Fibroblast of mammary gland (primary cell): ENCODE measurements at regions not wholly inside any gene's neighbourhood (a gene's known extent, or its start where the extent isn't known, plus 50 kb on each side); places are given as distances from the start of the nearest gene placed in this dataset.

ENCODE experiments used
- DNase-seq: peaks from one replicate; pipeline ENCODE4 v3.0.0-alpha.2; 2010; ENCODE audit warnings: low read depth
- H3K4me3 ChIP-seq: 2 replicates; pipeline ENCODE4 v1.5.1; 2011; ENCODE audit warnings: low read depth, mild to moderate bottlenecking, low read length, moderate library complexity; ENCODE audit not compliant: control insufficient read depth
- TF ChIP-seq, protein P1 (sequence below): conservative IDR thresholded peaks from 2 replicates; pipeline ENCODE4 v1.5.1; 2011; ENCODE audit warnings: low read depth, low read length, inconsistent platforms; ENCODE audit not compliant: control insufficient read depth, insufficient read depth

DNA sequence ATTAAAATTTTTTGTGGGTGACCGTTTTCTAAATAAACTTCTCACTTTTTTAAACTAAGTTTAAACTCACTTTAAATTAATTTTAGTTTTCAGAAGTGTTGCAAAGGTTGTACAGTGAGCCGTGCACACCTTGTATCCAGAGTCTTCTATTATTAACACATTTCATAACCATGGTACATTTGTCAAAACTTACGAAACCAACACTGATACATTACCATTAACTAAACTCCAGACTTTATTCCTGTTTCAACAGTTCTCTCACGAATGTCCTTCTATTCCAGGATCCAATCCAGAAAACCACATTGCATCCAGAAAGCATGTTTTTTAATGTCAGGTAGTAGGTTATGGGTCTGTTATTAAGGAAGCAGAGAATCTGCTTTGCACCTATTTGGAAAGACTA is 319.9 kb downstream of the CBLN4 start:
- TF ChIP-seq, protein P1, sequence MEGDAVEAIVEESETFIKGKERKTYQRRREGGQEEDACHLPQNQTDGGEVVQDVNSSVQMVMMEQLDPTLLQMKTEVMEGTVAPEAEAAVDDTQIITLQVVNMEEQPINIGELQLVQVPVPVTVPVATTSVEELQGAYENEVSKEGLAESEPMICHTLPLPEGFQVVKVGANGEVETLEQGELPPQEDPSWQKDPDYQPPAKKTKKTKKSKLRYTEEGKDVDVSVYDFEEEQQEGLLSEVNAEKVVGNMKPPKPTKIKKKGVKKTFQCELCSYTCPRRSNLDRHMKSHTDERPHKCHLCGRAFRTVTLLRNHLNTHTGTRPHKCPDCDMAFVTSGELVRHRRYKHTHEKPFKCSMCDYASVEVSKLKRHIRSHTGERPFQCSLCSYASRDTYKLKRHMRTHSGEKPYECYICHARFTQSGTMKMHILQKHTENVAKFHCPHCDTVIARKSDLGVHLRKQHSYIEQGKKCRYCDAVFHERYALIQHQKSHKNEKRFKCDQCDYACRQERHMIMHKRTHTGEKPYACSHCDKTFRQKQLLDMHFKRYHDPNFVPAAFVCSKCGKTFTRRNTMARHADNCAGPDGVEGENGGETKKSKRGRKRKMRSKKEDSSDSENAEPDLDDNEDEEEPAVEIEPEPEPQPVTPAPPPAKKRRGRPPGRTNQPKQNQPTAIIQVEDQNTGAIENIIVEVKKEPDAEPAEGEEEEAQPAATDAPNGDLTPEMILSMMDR = no peak
- no peak overlapping the region for H3K4me3 ChIP-seq
- no peak for DNase-seq

DNA sequence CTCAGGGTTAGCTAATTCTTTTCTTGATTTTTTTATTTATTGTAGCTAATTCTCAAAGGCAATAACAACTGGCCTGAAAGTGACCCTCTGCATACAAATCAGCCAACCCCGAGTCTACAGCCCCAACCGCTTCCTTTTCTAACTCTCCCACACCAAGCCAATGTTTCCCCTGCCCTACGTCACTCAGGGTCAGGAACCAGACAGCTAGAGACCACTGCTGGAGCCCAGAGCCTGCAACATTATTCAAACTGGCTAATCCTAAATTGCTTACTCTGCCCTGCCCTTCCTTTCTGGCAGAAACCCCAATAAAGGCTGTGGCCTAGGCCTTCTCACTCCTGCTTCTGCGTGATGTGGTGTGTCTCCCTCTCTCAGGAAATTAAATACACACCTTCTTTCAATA is 320.7 kb downstream of the CBLN4 start:
- TF ChIP-seq, protein P1 = no peak
- no peak for DNase-seq
- H3K4me3 ChIP-seq = no peak overlapping the region

DNA sequence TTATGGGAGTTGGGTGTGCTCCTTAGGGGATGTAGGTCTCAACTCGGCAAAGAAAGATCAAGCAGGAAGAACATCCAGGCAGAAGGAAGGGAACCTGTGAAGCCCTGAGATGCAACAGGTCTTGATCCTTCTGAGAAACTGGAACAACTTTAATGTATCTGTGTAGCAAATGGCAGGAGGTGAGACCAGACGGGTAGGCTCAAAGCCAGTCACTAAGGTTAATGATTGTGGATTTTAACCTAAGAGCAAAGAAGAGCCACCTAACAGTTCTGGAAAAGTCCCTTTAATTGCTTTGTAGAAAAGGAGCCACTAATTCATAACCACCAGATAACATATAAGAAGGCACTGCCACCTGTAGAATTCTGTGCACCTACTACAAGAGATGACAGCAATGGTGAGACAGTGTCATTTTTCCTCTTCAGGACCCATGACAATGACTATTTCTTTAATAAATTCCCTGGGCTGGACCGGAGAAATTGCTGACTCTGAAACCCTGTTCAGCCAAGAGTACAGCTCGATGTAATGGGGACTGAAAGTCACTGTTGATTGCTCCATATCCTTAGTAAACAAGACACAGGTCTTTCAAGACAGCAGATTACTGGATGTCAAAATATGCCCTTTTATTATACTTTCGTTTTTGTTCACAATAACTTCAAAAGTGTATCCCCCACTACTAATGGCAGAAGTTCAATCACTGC is 326.2 kb downstream of the CBLN4 start:
- no peak overlapping the region for H3K4me3 ChIP-seq
- no peak for DNase-seq
- TF ChIP-seq, protein P1 = no peak

DNA sequence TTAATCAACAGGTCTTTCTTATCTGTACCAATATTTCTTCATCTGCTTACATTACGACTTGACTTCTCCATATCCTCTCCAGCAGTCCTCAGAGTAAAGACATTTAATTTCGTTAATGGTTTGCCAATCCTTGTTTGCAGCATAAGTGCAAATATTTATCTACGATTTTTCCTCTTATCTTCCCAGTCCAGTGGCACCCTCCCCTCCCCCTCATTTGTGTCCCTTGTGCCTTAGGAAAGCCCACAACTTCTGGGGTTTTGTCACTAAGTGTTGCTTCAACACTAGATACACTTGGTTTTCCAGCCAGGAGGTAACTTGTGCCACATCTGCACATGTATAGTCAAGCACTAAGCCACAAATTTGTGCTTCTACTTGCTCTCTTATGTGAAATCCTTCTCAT is 327.2 kb downstream of the CBLN4 start:
- no peak overlapping the region for H3K4me3 ChIP-seq
- TF ChIP-seq, protein P1 = no peak
- DNase-seq = no peak

DNA sequence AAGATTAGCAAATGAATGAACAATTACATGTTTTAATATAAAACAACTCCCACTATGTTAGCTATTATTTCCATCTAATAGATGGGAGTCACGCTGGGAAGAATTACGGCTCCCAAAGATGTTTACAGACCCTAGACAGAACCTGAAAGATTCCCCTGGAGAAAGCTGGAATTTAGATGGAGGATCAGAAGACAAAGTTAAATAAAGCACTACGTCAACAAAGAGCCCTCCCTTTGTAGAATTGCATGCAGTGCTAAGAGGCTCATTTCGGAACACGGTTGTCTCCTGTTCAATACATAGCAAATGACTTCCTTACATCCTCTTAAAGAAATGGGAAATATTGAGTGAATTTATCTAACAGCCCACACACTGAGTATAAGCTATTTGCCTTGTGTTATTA is 328.3 kb downstream of the CBLN4 start:
- H3K4me3 ChIP-seq = no peak overlapping the region
- TF ChIP-seq, protein P1 = no peak
- DNase-seq = no peak

DNA sequence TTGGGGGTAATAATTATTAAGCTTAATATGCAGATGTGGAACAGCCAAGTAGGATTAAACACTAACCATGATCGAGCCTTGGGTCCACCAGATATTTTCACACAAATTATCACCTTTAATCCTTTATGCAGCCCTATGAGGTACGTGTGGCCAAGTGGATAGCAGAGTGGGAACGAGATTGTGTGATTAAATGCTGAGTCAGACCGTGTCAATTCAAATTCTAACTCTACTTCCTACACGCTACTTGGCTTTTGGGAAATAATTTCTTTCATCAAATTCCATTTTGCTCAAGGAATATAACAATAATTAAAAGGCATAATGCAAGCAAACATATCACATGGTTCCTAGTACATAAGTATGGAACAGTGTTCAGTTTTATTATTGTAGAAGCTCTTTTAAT is 329.2 kb downstream of the CBLN4 start:
- TF ChIP-seq, protein P1 = no peak
- H3K4me3 ChIP-seq = no peak overlapping the region
- no peak for DNase-seq

DNA sequence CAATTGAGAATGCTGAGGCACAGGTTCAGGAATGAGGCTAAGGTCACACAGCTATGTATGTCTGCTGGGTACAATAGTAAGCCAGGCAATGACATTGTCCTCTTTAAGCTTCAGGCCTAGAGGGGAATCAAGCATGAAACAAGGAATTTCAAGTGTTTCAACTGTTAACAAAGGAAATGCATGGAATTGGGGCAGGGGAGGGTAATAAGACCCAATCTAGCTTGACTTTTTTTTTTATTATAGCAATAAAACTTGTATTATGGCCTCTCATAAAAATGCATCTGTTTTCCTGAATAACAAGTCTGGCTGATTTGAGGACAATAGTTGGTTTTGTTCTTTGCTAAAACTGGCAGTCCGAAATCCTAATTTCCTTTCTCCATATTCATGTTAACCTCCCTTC is 336.7 kb downstream of the CBLN4 start:
- no peak for DNase-seq
- no peak overlapping the region for H3K4me3 ChIP-seq
- TF ChIP-seq, protein P1 = no peak
